Memory B cell (primary cell): ENCODE measurements at regions not wholly inside any gene's neighbourhood (a gene's known extent, or its start where the extent isn't known, plus 50 kb on each side); places are given as distances from the start of the nearest gene placed in this dataset.
"Not testable (repeated sequence)": the region's sequence is repeated elsewhere in the genome, so short reads cannot be mapped to it uniquely, and the experiment has no call there.

Source experiments
- ATAC-seq: fragments of 150-1000 bp; cut with Tn5 transposase; 2 replicates; pipeline ENCODE4 v1.10.0; 2021; ENCODE audit warnings: low read depth, mild to moderate bottlenecking, moderate library complexity
- DNase-seq, 2 donors: peaks; one replicate each; pipeline ENCODE4 v3.0.0; 2022; ENCODE audit warnings: low spot score in 2 of 2
- H3K27ac Mint-ChIP-seq: one replicate; pipeline ENCODE4 v1.8.0; 2022; ENCODE audit warnings: mild to moderate bottlenecking, moderate library complexity, mixed read lengths
- H3K27me3 Mint-ChIP-seq: one replicate; pipeline ENCODE4 v1.8.0; 2022; ENCODE audit warnings: mixed read lengths
- H3K36me3 Mint-ChIP-seq: one replicate; pipeline ENCODE4 v1.8.0; 2022; ENCODE audit warnings: mild to moderate bottlenecking, mixed read lengths
- H3K4me1 Mint-ChIP-seq: one replicate; pipeline ENCODE4 v1.8.0; 2022; ENCODE audit warnings: mixed read lengths
- H3K4me3 Mint-ChIP-seq: one replicate; pipeline ENCODE4 v1.8.0; 2022; ENCODE audit warnings: mild to moderate bottlenecking, moderate library complexity, mixed read lengths
- H3K9me3 Mint-ChIP-seq: one replicate; pipeline ENCODE4 v1.8.0; 2022; ENCODE audit warnings: mixed read lengths

GRCh38 chr5:145464171-145464570 is 371.0 kb downstream of the PRELID2 start:
- Mint-ChIP-seq H3K4me1 (no peaks in the 10 kb centered on the region), H3K9me3 (no peaks in the 10 kb centered on the region), H3K27ac (no peak overlapping the region), H3K4me3 (no peak overlapping the region), H3K36me3 (no peaks in the 10 kb centered on the region), H3K27me3 (no peaks in the 10 kb centered on the region)
- DNase-seq (no peak), ATAC-seq (no peak)

GRCh38 chr5:145463634-145464033 is 371.5 kb downstream of the PRELID2 start:
- H3K27ac Mint-ChIP-seq: no peak overlapping the region
- no peaks in the 10 kb centered on the region for H3K9me3 Mint-ChIP-seq
- no peaks in the 10 kb centered on the region for H3K4me1 Mint-ChIP-seq
- H3K4me3 Mint-ChIP-seq: no peak overlapping the region
- no peak for ATAC-seq
- H3K36me3 Mint-ChIP-seq: no peaks in the 10 kb centered on the region
- H3K27me3 Mint-ChIP-seq: no peaks in the 10 kb centered on the region
- no peak for DNase-seq

- Mint-ChIP-seq H3K27me3 (no peaks in the 10 kb centered on the region), H3K36me3 (no peaks in the 10 kb centered on the region), H3K4me1 (no peaks in the 10 kb centered on the region), H3K9me3 (no peaks in the 10 kb centered on the region), H3K4me3 (no peak overlapping the region), H3K27ac (no peak overlapping the region)
- ATAC-seq: no peak
- DNase-seq: no peak
These were observed 372.6 kb downstream of the PRELID2 start for GRCh38 chr5:145462525-145462924.

- no peaks in the 10 kb centered on the region for H3K4me1 Mint-ChIP-seq
- H3K27me3 Mint-ChIP-seq: no peaks in the 10 kb centered on the region
- no peak for ATAC-seq
- no peaks in the 10 kb centered on the region for H3K36me3 Mint-ChIP-seq
- H3K4me3 Mint-ChIP-seq: no peak overlapping the region
- DNase-seq: no peak
- no peak overlapping the region for H3K27ac Mint-ChIP-seq
- peaks cover 3% of the 10 kb centered on the region for H3K9me3 Mint-ChIP-seq
These were observed 384.8 kb downstream of the PRELID2 start for GRCh38 chr5:145450286-145450885.

- Mint-ChIP-seq H3K4me3 (no peak overlapping the region), H3K27me3 (no peaks in the 10 kb centered on the region), H3K9me3 (peaks cover 3% of the 10 kb centered on the region), H3K4me1 (no peaks in the 10 kb centered on the region), H3K27ac (no peak overlapping the region), H3K36me3 (no peaks in the 10 kb centered on the region)
- DNase-seq: no peak
- no peak for ATAC-seq
These were observed 385.3 kb downstream of the PRELID2 start for GRCh38 chr5:145449794-145450193.

- H3K4me1 Mint-ChIP-seq, H3K4me3 Mint-ChIP-seq, H3K36me3 Mint-ChIP-seq, DNase-seq, H3K27me3 Mint-ChIP-seq, ATAC-seq, H3K27ac Mint-ChIP-seq, H3K9me3 Mint-ChIP-seq: not testable (repeated sequence)
These were observed 388.3 kb downstream of the PRELID2 start for GRCh38 chr5:145446875-145447274.

GRCh38 chr5:145446412-145446811 is 388.7 kb downstream of the PRELID2 start:
- no peak for ATAC-seq
- no peaks in the 10 kb centered on the region for H3K4me1 Mint-ChIP-seq

GRCh38 chr5:145445027-145445426 is 390.1 kb downstream of the PRELID2 start:
- Mint-ChIP-seq H3K27ac (no peak overlapping the region), H3K4me1 (no peaks in the 10 kb centered on the region), H3K27me3 (no peaks in the 10 kb centered on the region), H3K4me3 (no peak overlapping the region), H3K36me3 (no peaks in the 10 kb centered on the region), H3K9me3 (peaks cover 6% of the 10 kb centered on the region)
- ATAC-seq: no peak
- no peak for DNase-seq

More at GRCh38 chr5:145446412-145446811, 388.7 kb downstream of the PRELID2 start:
- no peak for DNase-seq
- Mint-ChIP-seq H3K27me3 (no peaks in the 10 kb centered on the region), H3K27ac (no peak overlapping the region), H3K9me3 (peaks cover 3% of the 10 kb centered on the region), H3K4me3 (no peak overlapping the region), H3K36me3 (no peaks in the 10 kb centered on the region)

- Mint-ChIP-seq H3K27ac (no peak overlapping the region), H3K27me3 (no peaks in the 10 kb centered on the region), H3K9me3 (peaks cover 4% of the 10 kb centered on the region), H3K4me1 (no peaks in the 10 kb centered on the region), H3K36me3 (no peaks in the 10 kb centered on the region), H3K4me3 (no peak overlapping the region)
- ATAC-seq: no peak
- DNase-seq: no peak
These were observed 391.2 kb downstream of the PRELID2 start for GRCh38 chr5:145443964-145444363.

- H3K36me3 Mint-ChIP-seq: no peaks in the 10 kb centered on the region
- peaks cover 4% of the 10 kb centered on the region for H3K9me3 Mint-ChIP-seq
- DNase-seq (no peak), ATAC-seq (no peak)
- H3K4me3 Mint-ChIP-seq: no peak overlapping the region
- H3K27ac Mint-ChIP-seq: no peak overlapping the region
- H3K27me3 Mint-ChIP-seq: no peaks in the 10 kb centered on the region
- no peaks in the 10 kb centered on the region for H3K4me1 Mint-ChIP-seq
These were observed 391.8 kb downstream of the PRELID2 start for GRCh38 chr5:145443366-145443765.

- not testable (repeated sequence) for H3K4me3 Mint-ChIP-seq, H3K4me1 Mint-ChIP-seq, H3K27ac Mint-ChIP-seq, ATAC-seq, H3K36me3 Mint-ChIP-seq, H3K9me3 Mint-ChIP-seq, DNase-seq, H3K27me3 Mint-ChIP-seq
These were observed 392.5 kb downstream of the PRELID2 start for GRCh38 chr5:145442661-145443060.

- no peaks in the 10 kb centered on the region for H3K27me3 Mint-ChIP-seq
These were observed 393.9 kb downstream of the PRELID2 start for GRCh38 chr5:145441228-145441627.

GRCh38 chr5:145437627-145438026 is 397.5 kb downstream of the PRELID2 start:
- no peaks in the 10 kb centered on the region for H3K36me3 Mint-ChIP-seq
- H3K4me1 Mint-ChIP-seq: no peaks in the 10 kb centered on the region

More at GRCh38 chr5:145441228-145441627, 393.9 kb downstream of the PRELID2 start:
- no peak overlapping the region for H3K4me3 Mint-ChIP-seq
- H3K27ac Mint-ChIP-seq: no peak overlapping the region
- no peaks in the 10 kb centered on the region for H3K36me3 Mint-ChIP-seq
- H3K4me1 Mint-ChIP-seq: no peaks in the 10 kb centered on the region
- DNase-seq (no peak), ATAC-seq (no peak)
- peaks cover 8% of the 10 kb centered on the region for H3K9me3 Mint-ChIP-seq

GRCh38 chr5:145433077-145433476 is 402.1 kb downstream of the PRELID2 start:
- Mint-ChIP-seq H3K27ac (no peak overlapping the region), H3K36me3 (no peaks in the 10 kb centered on the region), H3K4me3 (no peak overlapping the region), H3K4me1 (no peaks in the 10 kb centered on the region), H3K9me3 (peaks cover 11% of the 10 kb centered on the region), H3K27me3 (no peaks in the 10 kb centered on the region)
- ATAC-seq (no peak), DNase-seq (no peak)

More at GRCh38 chr5:145437627-145438026, 397.5 kb downstream of the PRELID2 start:
- Mint-ChIP-seq H3K27me3 (no peaks in the 10 kb centered on the region), H3K9me3 (peaks cover 9% of the 10 kb centered on the region), H3K27ac (no peak overlapping the region), H3K4me3 (no peak overlapping the region)
- ATAC-seq: no peak
- DNase-seq: no peak

GRCh38 chr5:145429170-145429569 is 406.0 kb downstream of the PRELID2 start:
- peaks cover 9% of the 10 kb centered on the region for H3K9me3 Mint-ChIP-seq
- H3K27ac Mint-ChIP-seq: no peak overlapping the region
- ATAC-seq (no peak), DNase-seq (no peak)
- no peak overlapping the region for H3K4me3 Mint-ChIP-seq
- no peaks in the 10 kb centered on the region for H3K36me3 Mint-ChIP-seq
- no peaks in the 10 kb centered on the region for H3K4me1 Mint-ChIP-seq
- no peaks in the 10 kb centered on the region for H3K27me3 Mint-ChIP-seq
